ENCODE measurements at regions not wholly inside any gene's neighbourhood (a gene's known extent, or its start where the extent isn't known, plus 50 kb on each side); places are given as distances from the start of the nearest gene placed in this dataset.

DNA sequence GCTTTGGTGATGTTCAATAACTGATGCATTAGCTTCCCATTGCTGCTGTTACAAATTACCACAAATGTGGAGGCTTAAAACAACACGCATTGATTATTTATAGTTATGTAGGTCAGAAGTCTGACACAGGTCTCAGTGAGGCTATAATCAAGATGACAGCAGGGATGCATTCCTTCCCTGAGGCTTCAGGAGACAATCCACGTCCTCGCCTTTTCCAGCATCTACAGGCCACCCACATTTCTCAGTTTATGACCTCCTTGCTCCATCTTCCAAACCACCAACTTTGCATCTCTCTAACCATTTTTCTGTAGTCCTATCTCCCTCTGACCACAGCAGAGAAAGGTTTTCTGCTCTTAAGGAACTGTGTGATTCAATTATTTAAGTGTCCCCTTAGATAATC lies 92.5 kb downstream of the GASK1B start:
- Histone ChIP-seq H3K36me3 (ENCODE audit: insufficient read depth, low read length) (no peaks in the 10 kb centered on the region), H3K27ac (ENCODE audit: low read depth in 1 of 2, low read length in 2 of 2) (no peak overlapping the region), H3K4me3 (ENCODE audit: low read length) (no peak overlapping the region), H3K9me3 (ENCODE audit: control insufficient read depth in 1 of 2, insufficient read depth in 1 of 2, low read length in 2 of 2) (no peaks in the 10 kb centered on the region), H3K27me3 (ENCODE audit: control insufficient read depth in 1 of 2, insufficient read depth in 2 of 2, low read length in 2 of 2) (no peaks in the 10 kb centered on the region), H3K4me1 (ENCODE audit: insufficient read depth, low read length) (no peaks in the 10 kb centered on the region)
- H3K4me1 Mint-ChIP-seq (ENCODE audit: low read depth) = no peaks in the 10 kb centered on the region
- TF ChIP-seq, protein P1, sequence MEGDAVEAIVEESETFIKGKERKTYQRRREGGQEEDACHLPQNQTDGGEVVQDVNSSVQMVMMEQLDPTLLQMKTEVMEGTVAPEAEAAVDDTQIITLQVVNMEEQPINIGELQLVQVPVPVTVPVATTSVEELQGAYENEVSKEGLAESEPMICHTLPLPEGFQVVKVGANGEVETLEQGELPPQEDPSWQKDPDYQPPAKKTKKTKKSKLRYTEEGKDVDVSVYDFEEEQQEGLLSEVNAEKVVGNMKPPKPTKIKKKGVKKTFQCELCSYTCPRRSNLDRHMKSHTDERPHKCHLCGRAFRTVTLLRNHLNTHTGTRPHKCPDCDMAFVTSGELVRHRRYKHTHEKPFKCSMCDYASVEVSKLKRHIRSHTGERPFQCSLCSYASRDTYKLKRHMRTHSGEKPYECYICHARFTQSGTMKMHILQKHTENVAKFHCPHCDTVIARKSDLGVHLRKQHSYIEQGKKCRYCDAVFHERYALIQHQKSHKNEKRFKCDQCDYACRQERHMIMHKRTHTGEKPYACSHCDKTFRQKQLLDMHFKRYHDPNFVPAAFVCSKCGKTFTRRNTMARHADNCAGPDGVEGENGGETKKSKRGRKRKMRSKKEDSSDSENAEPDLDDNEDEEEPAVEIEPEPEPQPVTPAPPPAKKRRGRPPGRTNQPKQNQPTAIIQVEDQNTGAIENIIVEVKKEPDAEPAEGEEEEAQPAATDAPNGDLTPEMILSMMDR (IDR thresholded peaks at IDR 0.05) = no peak
- no peak for ATAC-seq (ENCODE audit: poor library complexity)
- DNase-seq = no peak
- H3K9me3 Mint-ChIP-seq = peaks cover 4% of the 10 kb centered on the region
- ChIA-PET POLR2A (no interaction called here), CTCF (no interaction called here)
- intact Hi-C loops (cut with DNase I, micrococcal nuclease) = no loop called here
- no peak overlapping the region for H3K27ac Mint-ChIP-seq
- H3K27me3 Mint-ChIP-seq = no peaks in the 10 kb centered on the region
- H3K4me3 Mint-ChIP-seq = no peak overlapping the region
- H3K36me3 Mint-ChIP-seq (ENCODE audit: low read depth) = no peaks in the 10 kb centered on the region

GRCh38 chr4:158079661-158080060 lies 93.2 kb downstream of the GASK1B start:
- no peak overlapping the region for H3K4me3 Mint-ChIP-seq
- peaks cover 4% of the 10 kb centered on the region for H3K9me3 Mint-ChIP-seq
- Histone ChIP-seq H3K9me3 (ENCODE audit: control insufficient read depth in 1 of 2, insufficient read depth in 1 of 2, low read length in 2 of 2) (no peaks in the 10 kb centered on the region), H3K4me1 (ENCODE audit: insufficient read depth, low read length) (no peaks in the 10 kb centered on the region), H3K27me3 (ENCODE audit: control insufficient read depth in 1 of 2, insufficient read depth in 2 of 2, low read length in 2 of 2) (no peaks in the 10 kb centered on the region), H3K36me3 (ENCODE audit: insufficient read depth, low read length) (no peaks in the 10 kb centered on the region), H3K4me3 (ENCODE audit: low read length) (no peak overlapping the region), H3K27ac (ENCODE audit: low read depth in 1 of 2, low read length in 2 of 2) (no peak overlapping the region)
- H3K27ac Mint-ChIP-seq = no peak overlapping the region
- H3K27me3 Mint-ChIP-seq = no peaks in the 10 kb centered on the region
- TF ChIP-seq, protein P1 (IDR thresholded peaks at IDR 0.05) = no peak
- ChIA-PET CTCF (no interaction called here), POLR2A (no interaction called here)
- H3K36me3 Mint-ChIP-seq (ENCODE audit: low read depth) = no peaks in the 10 kb centered on the region
- intact Hi-C loops (cut with DNase I, micrococcal nuclease) = no loop called here
- DNase-seq (no peak), ATAC-seq (ENCODE audit: poor library complexity) (no peak)
- H3K4me1 Mint-ChIP-seq (ENCODE audit: low read depth) = no peaks in the 10 kb centered on the region

- intact Hi-C loops (cut with DNase I, micrococcal nuclease) = no loop called here
- H3K4me1 ChIP-seq (ENCODE audit: insufficient read depth, low read length) = no peaks in the 10 kb centered on the region
- no peaks in the 10 kb centered on the region for H3K36me3 Mint-ChIP-seq (ENCODE audit: low read depth)
- H3K4me3 ChIP-seq (ENCODE audit: low read length) = no peak overlapping the region
- H3K4me1 Mint-ChIP-seq (ENCODE audit: low read depth) = no peaks in the 10 kb centered on the region
- CTCF ChIA-PET = no interaction called here
- no peaks in the 10 kb centered on the region for H3K36me3 ChIP-seq (ENCODE audit: insufficient read depth, low read length)
- H3K27me3 Mint-ChIP-seq = no peaks in the 10 kb centered on the region
- ATAC-seq (ENCODE audit: poor library complexity) (no peak), DNase-seq (no peak)
- no peaks in the 10 kb centered on the region for H3K27me3 ChIP-seq (ENCODE audit: control insufficient read depth in 1 of 2, insufficient read depth in 2 of 2, low read length in 2 of 2)
- H3K9me3 ChIP-seq (ENCODE audit: control insufficient read depth in 1 of 2, insufficient read depth in 1 of 2, low read length in 2 of 2) = no peaks in the 10 kb centered on the region
- H3K27ac Mint-ChIP-seq = no peak overlapping the region
- peaks cover 2% of the 10 kb centered on the region for H3K9me3 Mint-ChIP-seq
- TF ChIP-seq, protein P1 (IDR thresholded peaks at IDR 0.05) = no peak
- POLR2A ChIA-PET = no interaction called here
- H3K27ac ChIP-seq (ENCODE audit: low read depth in 1 of 2, low read length in 2 of 2) = no peak overlapping the region
- no peak overlapping the region for H3K4me3 Mint-ChIP-seq
These were observed 95.0 kb downstream of the GASK1B start for GRCh38 chr4:158077835-158078234.
